Lower leg skin (tissue), 4 donors: ENCODE measurements at regions not wholly inside any gene's neighbourhood (a gene's known extent, or its start where the extent isn't known, plus 50 kb on each side); places are given as distances from the start of the nearest gene placed in this dataset.

Experiments
- DNase-seq, 2 donors: peaks; one replicate each; pipeline ENCODE4 v3.0.0-alpha.2; 2019; ENCODE audit warnings: low spot score in 2 of 2
- H3K4me3 ChIP-seq: fragments of 200-600 bp; sonication (generic); 2 replicates; pipeline ENCODE4 v1.5.1; 2017; ENCODE audit warnings: mild to moderate bottlenecking, low read depth; ENCODE audit not compliant: poor library complexity, severe bottlenecking
- POLR2A ChIP-seq, 2 donors: fragments of 450-650 bp; IDR thresholded peaks; one replicate each; pipeline ENCODE4 v1.6.1; 2016 to 2017; ENCODE audit warnings: antibody characterized with exemption in 2 of 2, mild to moderate bottlenecking in 1 of 2, moderate library complexity in 1 of 2
- WGBS, 2 donors: methylation state at CpG; one replicate each; pipeline ENCODE4 v1.1.5; 2018; 5-methylcytosine and 5-hydroxymethylcytosine counted together
- intact Hi-C: fragments of 100-400 bp; cut with DNase I; formaldehyde crosslinking; loops from one replicate; pipeline ENCODE4 v1.15.0; 2023; ENCODE audit warnings: low total_unique reads
- TF ChIP-seq, protein P1 (sequence below), 3 donors: fragments of 450-650 bp; IDR thresholded peaks; one replicate each; pipeline ENCODE4 v1.5.1; 2016; ENCODE audit warnings: antibody characterized with exemption in 3 of 3, mild to moderate bottlenecking in 3 of 3, moderate library complexity in 2 of 3

DNA sequence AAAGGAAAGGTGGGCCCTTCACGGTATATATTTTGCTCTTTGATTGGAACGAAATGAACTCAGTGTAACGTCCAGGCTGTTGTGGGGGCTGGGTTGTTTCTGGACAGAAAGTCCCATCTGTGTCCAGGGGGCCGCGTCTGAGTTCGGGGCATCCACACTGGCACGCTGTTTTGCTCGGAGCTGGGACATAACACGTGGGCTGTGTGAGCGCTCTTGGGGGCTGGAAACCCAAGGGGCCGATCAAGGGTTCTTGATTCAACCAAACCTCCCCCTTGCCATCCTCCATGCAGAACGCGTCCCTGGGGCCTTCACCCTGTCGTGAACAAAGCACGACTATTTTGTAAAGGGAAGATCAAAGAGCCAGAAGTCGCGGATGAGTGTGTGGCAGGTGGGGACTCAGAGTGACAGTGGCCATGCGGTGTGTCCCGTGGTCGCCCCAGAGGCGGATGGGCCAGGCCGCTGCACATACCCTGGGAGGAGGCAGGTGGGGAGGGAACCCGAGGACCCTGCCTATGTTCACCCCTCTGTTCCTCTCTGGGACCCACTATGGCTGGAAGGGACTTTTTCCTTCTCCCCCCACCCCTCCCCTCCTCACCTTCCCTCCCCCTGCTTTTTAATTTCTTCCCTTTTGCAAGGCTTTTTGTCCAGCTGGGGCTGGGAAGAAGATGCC, 387.2 kb downstream of the SEC14L1 start:
- intact Hi-C loops, result no loop called here
- WGBS, 2 donors, result 56 to 62% methylated on average over 23 of the region's 23 CpGs
- no peak for DNase-seq
- H3K4me3 ChIP-seq, result no peak overlapping the region
- TF ChIP-seq POLR2A (IDR thresholded peaks at IDR 0.05), result no peak
- TF ChIP-seq, protein P1, sequence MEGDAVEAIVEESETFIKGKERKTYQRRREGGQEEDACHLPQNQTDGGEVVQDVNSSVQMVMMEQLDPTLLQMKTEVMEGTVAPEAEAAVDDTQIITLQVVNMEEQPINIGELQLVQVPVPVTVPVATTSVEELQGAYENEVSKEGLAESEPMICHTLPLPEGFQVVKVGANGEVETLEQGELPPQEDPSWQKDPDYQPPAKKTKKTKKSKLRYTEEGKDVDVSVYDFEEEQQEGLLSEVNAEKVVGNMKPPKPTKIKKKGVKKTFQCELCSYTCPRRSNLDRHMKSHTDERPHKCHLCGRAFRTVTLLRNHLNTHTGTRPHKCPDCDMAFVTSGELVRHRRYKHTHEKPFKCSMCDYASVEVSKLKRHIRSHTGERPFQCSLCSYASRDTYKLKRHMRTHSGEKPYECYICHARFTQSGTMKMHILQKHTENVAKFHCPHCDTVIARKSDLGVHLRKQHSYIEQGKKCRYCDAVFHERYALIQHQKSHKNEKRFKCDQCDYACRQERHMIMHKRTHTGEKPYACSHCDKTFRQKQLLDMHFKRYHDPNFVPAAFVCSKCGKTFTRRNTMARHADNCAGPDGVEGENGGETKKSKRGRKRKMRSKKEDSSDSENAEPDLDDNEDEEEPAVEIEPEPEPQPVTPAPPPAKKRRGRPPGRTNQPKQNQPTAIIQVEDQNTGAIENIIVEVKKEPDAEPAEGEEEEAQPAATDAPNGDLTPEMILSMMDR (IDR thresholded peaks at IDR 0.05), result no peak

DNA sequence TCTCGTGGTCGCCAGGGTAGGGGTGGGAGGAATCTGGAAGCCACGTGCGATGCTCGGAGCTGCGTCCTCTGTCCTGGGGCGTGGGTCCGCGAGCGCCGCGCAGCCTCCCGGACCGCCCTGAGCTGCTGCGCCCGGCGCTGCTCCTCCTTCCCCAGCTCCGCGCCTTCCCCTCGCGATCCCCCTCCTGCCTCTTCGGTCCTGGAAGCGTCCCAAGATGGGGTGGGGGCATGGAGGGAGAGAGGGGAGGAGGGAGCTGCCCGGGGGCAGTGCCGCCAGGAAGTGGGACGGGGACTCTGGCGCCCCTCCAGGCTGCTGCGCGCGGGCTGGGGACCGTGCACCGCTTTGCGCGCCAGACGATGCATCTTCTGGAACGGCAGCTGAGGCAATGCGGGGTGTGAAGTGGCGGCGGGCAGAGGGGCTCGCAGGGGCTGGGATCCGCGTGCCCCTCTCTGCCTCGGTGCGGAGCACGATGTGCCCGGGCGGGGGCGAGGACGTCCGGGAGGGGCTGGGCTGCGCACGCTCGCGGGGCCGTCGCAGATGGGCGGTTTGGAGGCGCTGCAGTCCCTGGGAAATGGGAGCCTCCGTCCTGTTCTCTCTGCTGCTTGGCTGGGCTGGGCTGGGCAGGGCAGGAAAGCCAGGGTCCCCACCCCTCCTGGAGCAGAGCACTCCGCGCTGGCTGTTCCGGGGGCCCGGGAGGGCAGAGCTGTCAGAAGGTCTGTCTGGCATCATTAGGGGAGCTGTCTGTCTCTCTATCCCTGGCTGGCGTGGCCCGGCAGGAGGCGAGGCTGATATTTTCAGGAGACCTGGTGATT, 388.0 kb downstream of the SEC14L1 start:
- intact Hi-C loops, result no loop called here
- no peak overlapping the region for H3K4me3 ChIP-seq
- 1 to 4% methylated on average over 14 to 28 of the region's 66 CpGs for WGBS, 2 donors
- DNase-seq, result no peak
- TF ChIP-seq, protein P1 (IDR thresholded peaks at IDR 0.05), result no peak
- TF ChIP-seq POLR2A (IDR thresholded peaks at IDR 0.05), result no peak

DNA sequence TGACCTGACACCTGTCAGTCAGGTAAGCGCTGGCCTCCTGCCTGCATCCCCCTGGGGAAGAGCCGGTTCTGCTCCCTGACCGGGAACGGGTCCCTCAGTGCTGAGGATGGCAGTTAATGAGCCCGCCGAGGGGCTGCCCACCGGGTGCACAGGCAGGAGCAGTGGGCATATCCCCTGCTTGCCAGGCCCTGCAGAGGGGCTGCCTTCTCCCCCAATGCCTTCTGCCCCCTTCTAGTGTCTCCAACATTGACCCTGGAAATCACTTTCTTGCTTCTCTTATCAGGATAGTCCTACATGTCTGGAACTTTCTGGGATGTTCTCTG, 388.5 kb downstream of the SEC14L1 start:
- 38 to 42% methylated on average over 7 of the region's 7 CpGs for WGBS, 2 donors
- TF ChIP-seq, protein P1 (IDR thresholded peaks at IDR 0.05), result no peak
- TF ChIP-seq POLR2A (IDR thresholded peaks at IDR 0.05), result no peak
- DNase-seq, result no peak
- intact Hi-C loops, result no loop called here
- H3K4me3 ChIP-seq, result no peak overlapping the region

DNA sequence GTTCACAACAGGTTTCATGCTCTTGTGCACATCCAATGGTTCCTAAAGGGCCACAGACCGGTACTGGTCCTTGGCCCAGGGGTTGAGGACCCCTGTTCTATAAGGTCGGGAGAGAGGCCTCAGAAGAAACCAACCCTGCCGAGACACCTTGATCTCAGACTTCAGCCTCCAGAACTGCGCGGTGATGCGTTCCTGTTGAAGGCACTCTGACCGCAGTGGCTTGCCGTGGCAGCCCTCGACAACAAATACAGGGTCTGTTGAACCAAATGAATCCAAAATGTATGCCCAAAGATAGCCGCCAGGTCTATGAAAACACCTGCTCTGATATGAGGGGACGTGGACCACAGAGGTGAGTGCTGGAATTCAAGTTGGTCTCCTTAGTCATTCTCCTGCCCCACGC, 389.8 kb downstream of the SEC14L1 start:
- TF ChIP-seq POLR2A (IDR thresholded peaks at IDR 0.05), result no peak
- TF ChIP-seq, protein P1 (IDR thresholded peaks at IDR 0.05), result no peak
- intact Hi-C loops, result no loop called here
- 90 to 94% methylated on average over 12 of the region's 12 CpGs for WGBS, 2 donors
- DNase-seq, result no peak
- H3K4me3 ChIP-seq, result no peak overlapping the region

DNA sequence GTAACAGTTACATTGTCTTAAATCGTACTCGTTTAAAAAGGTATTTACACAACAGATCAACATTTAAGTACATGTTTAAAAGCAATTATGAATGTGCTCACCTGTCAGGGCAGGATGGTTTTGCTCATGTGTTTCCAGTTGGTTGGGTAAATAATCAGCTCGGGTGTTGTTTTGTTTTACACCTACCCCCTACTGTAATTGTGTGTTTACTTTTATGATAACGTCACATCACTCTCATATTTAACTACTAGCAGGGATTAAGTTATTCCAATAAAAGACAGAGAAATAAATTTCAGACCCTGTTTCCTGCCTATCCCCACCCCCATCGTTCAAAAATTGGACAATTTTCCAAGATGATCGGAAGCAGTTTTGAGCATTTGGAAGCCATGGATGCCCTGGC, 390.2 kb downstream of the SEC14L1 start:
- TF ChIP-seq POLR2A (IDR thresholded peaks at IDR 0.05), result no peak
- TF ChIP-seq, protein P1 (IDR thresholded peaks at IDR 0.05), result no peak
- intact Hi-C loops, result no loop called here
- no peak for DNase-seq
- 76 to 81% methylated on average over 6 of the region's 6 CpGs for WGBS, 2 donors
- H3K4me3 ChIP-seq, result no peak overlapping the region
